ENCODE measurements at regions not wholly inside any gene's neighbourhood (a gene's known extent, or its start where the extent isn't known, plus 50 kb on each side); places are given as distances from the start of the nearest gene placed in this dataset.
A peak's percentile ranks its signal among the peaks of the same experiment; 100 is the strongest.

DNA sequence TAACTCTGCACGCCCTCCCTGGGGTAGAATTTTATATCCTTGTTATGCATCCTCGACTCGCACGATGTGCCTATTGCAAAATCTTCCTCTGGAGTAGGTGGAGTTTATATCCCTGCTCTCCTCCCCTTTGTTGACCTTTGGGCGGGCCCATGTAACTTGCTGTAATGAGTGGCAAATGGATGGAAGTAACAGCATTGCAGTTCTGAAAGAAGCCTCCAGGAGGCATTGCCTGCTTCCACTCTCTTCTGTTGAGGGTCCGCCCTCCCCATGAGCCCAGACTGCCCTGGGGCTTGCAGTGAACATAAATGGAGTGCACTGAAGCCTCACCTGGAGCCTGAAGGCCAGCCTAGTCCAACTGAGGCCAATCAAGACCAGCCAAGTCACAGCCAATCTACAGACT lies 62.2 kb upstream of the GRIK3 start:
- Histone ChIP-seq H3K9ac (replicated peaks; ENCODE audit: extremely low read depth, insufficient read depth, low read length) (no peak overlapping the region), H3K4me2 (ENCODE audit: insufficient read depth, low read length) (no peak overlapping the region), H3K27me3 (ENCODE audit: control insufficient read depth in 2 of 2, insufficient read depth in 2 of 2, low read length in 2 of 2) (no peaks in the 10 kb centered on the region), H2AFZ (ENCODE audit: low read depth, low read length) (no peak overlapping the region), H3K36me3 (ENCODE audit: control insufficient read depth in 2 of 2, extremely low read depth in 1 of 2, insufficient read depth in 2 of 2, low read length in 2 of 2) (no peaks in the 10 kb centered on the region), H3K4me3 (replicated peaks in 1 of 3; ENCODE audit: insufficient read depth in 1 of 3, low read depth in 1 of 3, low read length in 3 of 3) (no peak overlapping the region), H3K27ac (ENCODE audit: insufficient read depth, low read depth, low read length) (no peak overlapping the region), H3K9me3 (replicated peaks; ENCODE audit: control insufficient read depth, insufficient read depth, low read length) (no peaks in the 10 kb centered on the region), H3K4me1 (ENCODE audit: control insufficient read depth, extremely low read depth, insufficient read depth, low read length) (no peaks in the 10 kb centered on the region), H3K79me2 (ENCODE audit: control insufficient read depth, insufficient read depth, low read length) (no peaks in the 10 kb centered on the region), H3K9me1 (replicated peaks; ENCODE audit: control insufficient read depth, extremely low read depth, insufficient read depth, low read length) (no peaks in the 10 kb centered on the region), H4K20me1 (replicated peaks; ENCODE audit: control insufficient read depth, extremely low read depth, insufficient read depth, low read length) (no peaks in the 10 kb centered on the region)
- BruUV-seq (replicated peaks) = no TSS peak
- DNase-seq (ENCODE audit: low read depth, low spot score) = peak; percentile 2
- intact Hi-C loops (cut with micrococcal nuclease) (loop anchor here (2.0 kb wide), 1 partner anchor 226 kb away; no protein-coding TSS in a partner anchor), dilution Hi-C loops (cut with MboI; ENCODE audit: extremely low pct_ligation_motif_present, low sequenced_read_pairs) (no loop called here)
- no peak for FAIRE-seq
- POLR2A ChIA-PET = no interaction called here
- CTCF ChIA-PET = no interaction called here
- TF ChIP-seq GATA2 (IDR thresholded peaks at IDR 0.05; ENCODE audit: insufficient read depth, insufficient read length, low read depth, low read length) = no peak
- TF ChIP-seq, protein P1, sequence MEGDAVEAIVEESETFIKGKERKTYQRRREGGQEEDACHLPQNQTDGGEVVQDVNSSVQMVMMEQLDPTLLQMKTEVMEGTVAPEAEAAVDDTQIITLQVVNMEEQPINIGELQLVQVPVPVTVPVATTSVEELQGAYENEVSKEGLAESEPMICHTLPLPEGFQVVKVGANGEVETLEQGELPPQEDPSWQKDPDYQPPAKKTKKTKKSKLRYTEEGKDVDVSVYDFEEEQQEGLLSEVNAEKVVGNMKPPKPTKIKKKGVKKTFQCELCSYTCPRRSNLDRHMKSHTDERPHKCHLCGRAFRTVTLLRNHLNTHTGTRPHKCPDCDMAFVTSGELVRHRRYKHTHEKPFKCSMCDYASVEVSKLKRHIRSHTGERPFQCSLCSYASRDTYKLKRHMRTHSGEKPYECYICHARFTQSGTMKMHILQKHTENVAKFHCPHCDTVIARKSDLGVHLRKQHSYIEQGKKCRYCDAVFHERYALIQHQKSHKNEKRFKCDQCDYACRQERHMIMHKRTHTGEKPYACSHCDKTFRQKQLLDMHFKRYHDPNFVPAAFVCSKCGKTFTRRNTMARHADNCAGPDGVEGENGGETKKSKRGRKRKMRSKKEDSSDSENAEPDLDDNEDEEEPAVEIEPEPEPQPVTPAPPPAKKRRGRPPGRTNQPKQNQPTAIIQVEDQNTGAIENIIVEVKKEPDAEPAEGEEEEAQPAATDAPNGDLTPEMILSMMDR (IDR thresholded peaks at IDR 0.05; ENCODE audit: extremely low read depth in 1 of 2, insufficient read depth in 1 of 2, low read depth in 1 of 2, low read length in 2 of 2) = peak in 1 of 2 donors; percentile 23

DNA sequence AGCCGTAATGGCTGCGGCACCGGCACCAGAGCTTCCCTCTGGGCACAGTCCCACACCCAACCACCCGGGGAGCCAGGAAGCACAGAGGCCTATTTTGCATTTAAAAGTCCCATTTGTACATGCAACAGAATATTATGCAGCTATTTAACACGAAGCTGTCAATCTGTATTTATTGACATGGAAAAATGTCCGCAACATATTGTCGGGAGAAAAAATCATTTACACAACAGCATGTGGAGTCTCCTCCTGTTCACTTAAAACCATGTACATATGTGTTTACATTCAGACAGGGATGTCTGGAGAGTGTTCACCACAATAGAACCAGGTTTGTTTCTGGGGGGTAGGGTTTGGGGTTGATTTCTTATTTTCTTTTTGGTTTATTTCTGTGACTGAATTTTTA lies 63.4 kb upstream of the GRIK3 start:
- Histone ChIP-seq H4K20me1 (replicated peaks; ENCODE audit: control insufficient read depth, extremely low read depth, insufficient read depth, low read length) (no peaks in the 10 kb centered on the region), H3K4me3 (replicated peaks in 1 of 3; ENCODE audit: insufficient read depth in 1 of 3, low read depth in 1 of 3, low read length in 3 of 3) (no peak overlapping the region), H3K27me3 (ENCODE audit: control insufficient read depth in 2 of 2, insufficient read depth in 2 of 2, low read length in 2 of 2) (no peaks in the 10 kb centered on the region), H2AFZ (ENCODE audit: low read depth, low read length) (no peak overlapping the region), H3K27ac (ENCODE audit: insufficient read depth, low read depth, low read length) (no peak overlapping the region), H3K36me3 (ENCODE audit: control insufficient read depth in 2 of 2, extremely low read depth in 1 of 2, insufficient read depth in 2 of 2, low read length in 2 of 2) (no peaks in the 10 kb centered on the region), H3K4me2 (ENCODE audit: insufficient read depth, low read length) (no peak overlapping the region), H3K79me2 (ENCODE audit: control insufficient read depth, insufficient read depth, low read length) (no peaks in the 10 kb centered on the region), H3K4me1 (ENCODE audit: control insufficient read depth, extremely low read depth, insufficient read depth, low read length) (no peaks in the 10 kb centered on the region), H3K9ac (replicated peaks; ENCODE audit: extremely low read depth, insufficient read depth, low read length) (no peak overlapping the region), H3K9me3 (replicated peaks; ENCODE audit: control insufficient read depth, insufficient read depth, low read length) (no peaks in the 10 kb centered on the region), H3K9me1 (replicated peaks; ENCODE audit: control insufficient read depth, extremely low read depth, insufficient read depth, low read length) (no peaks in the 10 kb centered on the region)
- POLR2A ChIA-PET = no interaction called here
- DNase-seq (ENCODE audit: low read depth, low spot score) = no peak
- CTCF ChIA-PET = no interaction called here
- intact Hi-C loops (cut with micrococcal nuclease) = loop anchor here (2.0 kb wide), 1 partner anchor 225 kb away; no protein-coding TSS in a partner anchor
- no peak for FAIRE-seq
- no peak for TF ChIP-seq GATA2 (IDR thresholded peaks at IDR 0.05; ENCODE audit: insufficient read depth, insufficient read length, low read depth, low read length)
- TF ChIP-seq JUN (IDR thresholded peaks at IDR 0.05; ENCODE audit: borderline replicate concordance, insufficient read depth, insufficient read length, low read depth) = no peak
- TF ChIP-seq, protein P2, sequence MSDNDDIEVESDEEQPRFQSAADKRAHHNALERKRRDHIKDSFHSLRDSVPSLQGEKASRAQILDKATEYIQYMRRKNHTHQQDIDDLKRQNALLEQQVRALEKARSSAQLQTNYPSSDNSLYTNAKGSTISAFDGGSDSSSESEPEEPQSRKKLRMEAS (IDR thresholded peaks at IDR 0.05; ENCODE audit: insufficient read depth, insufficient read length) = no peak
- no peak for TF ChIP-seq EZH2 (IDR thresholded peaks at IDR 0.05; ENCODE audit: borderline replicate concordance, low read depth, low read length, severe bottlenecking)
- TF ChIP-seq, protein P1 (IDR thresholded peaks at IDR 0.05; ENCODE audit: extremely low read depth in 1 of 2, insufficient read depth in 1 of 2, low read depth in 1 of 2, low read length in 2 of 2) = no peak
- TF ChIP-seq POLR2AphosphoS5 (IDR thresholded peaks at IDR 0.05; ENCODE audit: insufficient read depth, low read depth, low read length) = no peak
- no peak for TF ChIP-seq POLR2A (IDR thresholded peaks at IDR 0.05; ENCODE audit: low read depth, low read length)
- TF ChIP-seq FOS (IDR thresholded peaks at IDR 0.05; ENCODE audit: borderline replicate concordance, insufficient read depth, low read length) = no peak
- no peak for TF ChIP-seq MYC (IDR thresholded peaks at IDR 0.05; ENCODE audit: low read depth, low read length)
- dilution Hi-C loops (cut with MboI; ENCODE audit: extremely low pct_ligation_motif_present, low sequenced_read_pairs) = no loop called here
- BruUV-seq (replicated peaks) = no TSS peak

Measured in endothelial cell of umbilical vein (primary cell).